ENCODE measurements at regions not wholly inside any gene's neighbourhood (a gene's known extent, or its start where the extent isn't known, plus 50 kb on each side); places are given as distances from the start of the nearest gene placed in this dataset.

DNA sequence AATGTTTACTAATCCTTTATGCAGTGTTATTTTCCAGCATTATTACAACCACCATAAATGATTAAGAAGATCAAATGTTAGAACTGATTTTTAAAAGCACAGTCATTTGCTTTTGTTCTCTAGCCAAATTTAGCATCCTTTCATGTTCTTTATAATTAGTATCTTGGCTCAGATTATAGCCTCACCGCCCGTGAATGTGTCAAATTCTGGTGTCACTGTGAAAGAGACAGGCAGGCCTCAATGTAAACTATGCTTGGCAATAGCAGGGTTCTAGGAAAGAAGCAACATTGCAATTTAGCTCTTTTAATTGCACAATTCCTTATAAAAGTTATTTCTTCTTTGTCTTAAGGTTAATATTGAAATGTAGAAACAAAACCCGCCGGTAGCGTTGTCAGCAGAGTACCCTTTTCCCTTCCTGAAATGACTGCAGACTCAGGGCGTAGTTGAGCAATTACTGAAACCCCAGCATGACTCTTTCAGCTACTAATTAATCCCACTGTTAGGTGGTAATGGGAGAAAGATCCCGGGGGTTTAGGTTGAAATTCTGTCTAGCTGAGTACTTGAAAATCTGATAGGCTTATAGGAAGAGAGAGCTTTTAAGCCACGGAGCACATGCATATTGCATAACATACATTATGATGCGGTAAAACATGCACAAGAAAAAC lies 1600.5 kb upstream of the SEL1L start:
- intact Hi-C loops (cut with DNase I), result no loop called here
- Histone ChIP-seq H3K4me3 (no peak overlapping the region), H3K27me3 (no peaks in the 10 kb centered on the region), H3K9me3 (no peaks in the 10 kb centered on the region), H3K36me3 (no peaks in the 10 kb centered on the region), H3K27ac (no peak overlapping the region), H3K4me1 (ENCODE audit: insufficient read depth) (no peaks in the 10 kb centered on the region)
- TF ChIP-seq EP300 (IDR thresholded peaks at IDR 0.05) (no peak), POLR2A (IDR thresholded peaks at IDR 0.05) (no peak)
- TF ChIP-seq, protein P1, sequence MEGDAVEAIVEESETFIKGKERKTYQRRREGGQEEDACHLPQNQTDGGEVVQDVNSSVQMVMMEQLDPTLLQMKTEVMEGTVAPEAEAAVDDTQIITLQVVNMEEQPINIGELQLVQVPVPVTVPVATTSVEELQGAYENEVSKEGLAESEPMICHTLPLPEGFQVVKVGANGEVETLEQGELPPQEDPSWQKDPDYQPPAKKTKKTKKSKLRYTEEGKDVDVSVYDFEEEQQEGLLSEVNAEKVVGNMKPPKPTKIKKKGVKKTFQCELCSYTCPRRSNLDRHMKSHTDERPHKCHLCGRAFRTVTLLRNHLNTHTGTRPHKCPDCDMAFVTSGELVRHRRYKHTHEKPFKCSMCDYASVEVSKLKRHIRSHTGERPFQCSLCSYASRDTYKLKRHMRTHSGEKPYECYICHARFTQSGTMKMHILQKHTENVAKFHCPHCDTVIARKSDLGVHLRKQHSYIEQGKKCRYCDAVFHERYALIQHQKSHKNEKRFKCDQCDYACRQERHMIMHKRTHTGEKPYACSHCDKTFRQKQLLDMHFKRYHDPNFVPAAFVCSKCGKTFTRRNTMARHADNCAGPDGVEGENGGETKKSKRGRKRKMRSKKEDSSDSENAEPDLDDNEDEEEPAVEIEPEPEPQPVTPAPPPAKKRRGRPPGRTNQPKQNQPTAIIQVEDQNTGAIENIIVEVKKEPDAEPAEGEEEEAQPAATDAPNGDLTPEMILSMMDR (IDR thresholded peaks at IDR 0.05), result no peak
- WGBS, 3 donors, result 80 to 82% (median 81%) methylated on average over 9 of the region's 9 CpGs
- no peak for DNase-seq

DNA sequence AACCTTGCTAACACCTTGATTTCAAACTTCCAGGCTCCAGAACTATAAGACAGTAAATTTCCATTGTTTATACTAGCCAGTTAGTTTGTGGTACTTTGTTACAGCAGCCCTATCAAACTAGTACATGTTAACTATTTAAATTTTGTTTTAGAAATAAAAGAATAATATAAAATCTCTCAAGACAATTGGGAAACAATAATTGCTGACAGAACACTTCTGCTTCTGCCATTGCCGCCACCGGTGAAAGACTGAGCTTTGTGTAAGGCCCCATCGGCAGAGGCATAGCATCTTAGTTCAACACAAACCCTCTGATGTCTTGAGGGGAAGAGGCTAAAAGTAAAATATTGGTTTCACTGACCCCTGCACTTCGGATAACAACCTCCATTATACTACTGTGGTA lies 1607.1 kb upstream of the SEL1L start:
- Histone ChIP-seq H3K27me3 (no peaks in the 10 kb centered on the region), H3K27ac (no peak overlapping the region), H3K4me3 (no peak overlapping the region), H3K4me1 (ENCODE audit: insufficient read depth) (no peaks in the 10 kb centered on the region), H3K9me3 (no peaks in the 10 kb centered on the region), H3K36me3 (no peaks in the 10 kb centered on the region)
- no peak for DNase-seq
- TF ChIP-seq, protein P1 (IDR thresholded peaks at IDR 0.05), result no peak
- TF ChIP-seq POLR2A (IDR thresholded peaks at IDR 0.05) (no peak), EP300 (IDR thresholded peaks at IDR 0.05) (no peak)
- 88 to 92% (median 88%) methylated on average over 4 of the region's 4 CpGs for WGBS, 3 donors
- intact Hi-C loops (cut with DNase I), result no loop called here

DNA sequence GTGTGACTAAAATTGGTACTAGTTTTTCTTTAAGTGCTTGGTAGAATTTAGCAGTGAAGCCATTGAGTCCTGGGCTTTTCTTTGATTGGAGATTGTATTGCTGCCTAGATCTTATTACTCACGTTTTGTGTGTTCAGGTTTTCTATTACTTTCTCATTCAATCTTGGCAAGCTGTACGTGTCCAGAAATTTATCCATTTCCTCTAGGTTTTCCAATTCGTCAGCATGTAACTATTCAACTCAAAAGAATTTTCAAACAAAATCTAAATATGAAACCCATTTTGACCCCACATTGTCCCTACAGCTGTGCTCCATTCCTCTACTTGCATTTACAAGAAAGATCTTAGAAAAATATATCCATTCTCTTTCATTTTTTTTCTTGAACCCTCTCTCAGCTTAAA lies 1613.4 kb upstream of the SEL1L start:
- H3K4me3 ChIP-seq, result no peak overlapping the region
- no peak overlapping the region for H3K27ac ChIP-seq

DNA sequence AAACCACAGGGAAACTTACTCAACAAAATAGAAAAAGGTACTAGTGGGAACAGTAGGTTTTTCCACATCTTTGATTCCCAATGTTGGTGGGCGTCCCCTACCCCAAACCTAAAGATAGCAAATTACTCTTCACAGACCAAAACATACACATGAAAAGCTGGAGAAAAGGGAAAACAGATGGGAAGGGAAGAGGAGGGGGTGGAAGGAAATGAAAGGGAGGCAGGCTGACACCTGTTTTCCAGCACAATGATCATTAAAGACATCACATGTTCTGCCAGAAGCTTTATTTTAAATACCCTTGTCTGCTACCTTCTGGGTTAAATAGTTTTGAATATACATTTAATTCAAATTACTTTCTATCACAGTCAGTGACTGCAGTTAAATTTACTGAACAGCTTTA lies 1617.9 kb upstream of the SEL1L start:
- WGBS, 3 donors, result 86 to 90% (median 89%) methylated on average over 1 of the region's 1 CpG
- intact Hi-C loops (cut with DNase I), result no loop called here
- no peak for TF ChIP-seq POLR2A (IDR thresholded peaks at IDR 0.05)
- TF ChIP-seq, protein P1 (IDR thresholded peaks at IDR 0.05), result no peak
- no peak for TF ChIP-seq EP300 (IDR thresholded peaks at IDR 0.05)

More for the DNA sequence above, 1613.4 kb upstream of the SEL1L start:
- no peak for TF ChIP-seq POLR2A (IDR thresholded peaks at IDR 0.05)
- TF ChIP-seq EP300 (IDR thresholded peaks at IDR 0.05), result no peak
- TF ChIP-seq, protein P1 (IDR thresholded peaks at IDR 0.05), result no peak
- Histone ChIP-seq H3K4me1 (ENCODE audit: insufficient read depth) (no peaks in the 10 kb centered on the region), H3K9me3 (no peaks in the 10 kb centered on the region), H3K36me3 (no peaks in the 10 kb centered on the region), H3K27me3 (no peaks in the 10 kb centered on the region)
- WGBS, 3 donors, result 53 to 60% (median 55%) methylated on average over 3 of the region's 3 CpGs
- no peak for DNase-seq
- intact Hi-C loops (cut with DNase I), result no loop called here

More for the DNA sequence above, 1617.9 kb upstream of the SEL1L start:
- Histone ChIP-seq H3K27me3 (no peaks in the 10 kb centered on the region), H3K9me3 (no peaks in the 10 kb centered on the region), H3K27ac (no peak overlapping the region), H3K4me3 (no peak overlapping the region), H3K36me3 (no peaks in the 10 kb centered on the region), H3K4me1 (ENCODE audit: insufficient read depth) (no peaks in the 10 kb centered on the region)
- no peak for DNase-seq

Data from ovary (tissue), 7 donors.